GM12874 (cell line): ENCODE measurements at regions not wholly inside any gene's neighbourhood (a gene's known extent, or its start where the extent isn't known, plus 50 kb on each side); places are given as distances from the start of the nearest gene placed in this dataset.

Experiments
- TF ChIP-seq, protein P1 (sequence below): IDR thresholded peaks from 2 replicates; pipeline ENCODE4 v1.5.1; 2011; ENCODE audit warnings: low read depth, mild to moderate bottlenecking, control low read depth, low read length, moderate library complexity; ENCODE audit not compliant: insufficient read depth

DNA sequence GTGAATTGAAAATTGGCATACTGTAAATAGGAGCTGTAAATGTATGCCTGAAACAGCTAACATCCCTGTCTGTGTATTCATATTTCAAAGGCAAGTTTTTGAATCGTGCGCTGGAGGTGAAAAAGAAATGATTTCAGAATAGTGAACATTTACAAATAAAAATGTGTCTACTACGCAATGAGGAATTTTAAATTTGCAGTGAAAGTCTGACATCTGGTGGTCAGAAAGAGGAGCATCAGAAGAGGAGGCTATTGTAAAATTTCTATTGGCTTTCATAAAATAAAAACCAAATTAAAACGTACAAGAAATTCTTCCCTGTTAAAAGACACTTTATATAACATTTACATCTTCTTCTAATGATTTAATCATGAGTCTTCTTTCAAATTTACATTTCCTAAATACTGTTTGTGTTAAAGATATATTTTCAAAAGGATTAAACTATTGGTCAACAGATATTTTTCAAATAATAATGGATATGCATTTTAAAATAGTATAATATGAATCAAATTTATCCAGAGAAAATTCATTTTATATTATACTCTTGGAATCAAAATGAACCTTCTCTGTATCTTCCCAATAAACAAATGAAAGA lies 113.7 kb upstream of the RRP15 start:
- TF ChIP-seq, protein P1, sequence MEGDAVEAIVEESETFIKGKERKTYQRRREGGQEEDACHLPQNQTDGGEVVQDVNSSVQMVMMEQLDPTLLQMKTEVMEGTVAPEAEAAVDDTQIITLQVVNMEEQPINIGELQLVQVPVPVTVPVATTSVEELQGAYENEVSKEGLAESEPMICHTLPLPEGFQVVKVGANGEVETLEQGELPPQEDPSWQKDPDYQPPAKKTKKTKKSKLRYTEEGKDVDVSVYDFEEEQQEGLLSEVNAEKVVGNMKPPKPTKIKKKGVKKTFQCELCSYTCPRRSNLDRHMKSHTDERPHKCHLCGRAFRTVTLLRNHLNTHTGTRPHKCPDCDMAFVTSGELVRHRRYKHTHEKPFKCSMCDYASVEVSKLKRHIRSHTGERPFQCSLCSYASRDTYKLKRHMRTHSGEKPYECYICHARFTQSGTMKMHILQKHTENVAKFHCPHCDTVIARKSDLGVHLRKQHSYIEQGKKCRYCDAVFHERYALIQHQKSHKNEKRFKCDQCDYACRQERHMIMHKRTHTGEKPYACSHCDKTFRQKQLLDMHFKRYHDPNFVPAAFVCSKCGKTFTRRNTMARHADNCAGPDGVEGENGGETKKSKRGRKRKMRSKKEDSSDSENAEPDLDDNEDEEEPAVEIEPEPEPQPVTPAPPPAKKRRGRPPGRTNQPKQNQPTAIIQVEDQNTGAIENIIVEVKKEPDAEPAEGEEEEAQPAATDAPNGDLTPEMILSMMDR, result peak; percentile 41

DNA sequence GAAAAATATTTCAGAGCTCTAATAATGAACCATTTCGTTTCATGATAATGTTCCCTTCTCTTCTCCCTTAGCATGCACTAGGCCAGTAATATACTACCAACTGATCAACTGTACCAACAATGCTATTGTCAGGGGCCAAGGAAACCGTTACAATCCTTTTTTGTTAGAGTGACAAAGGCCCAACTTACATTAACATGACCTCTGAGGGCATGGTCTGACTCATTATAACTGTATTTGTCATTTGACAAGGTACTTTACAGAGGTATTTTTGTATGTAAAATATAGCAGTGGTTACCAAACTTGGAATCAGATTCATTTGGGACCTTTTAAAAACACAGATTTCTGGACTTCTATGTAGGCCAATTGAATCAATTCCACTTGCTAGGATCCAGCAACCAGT lies 102.6 kb upstream of the RRP15 start:
- TF ChIP-seq, protein P1, result no peak

DNA sequence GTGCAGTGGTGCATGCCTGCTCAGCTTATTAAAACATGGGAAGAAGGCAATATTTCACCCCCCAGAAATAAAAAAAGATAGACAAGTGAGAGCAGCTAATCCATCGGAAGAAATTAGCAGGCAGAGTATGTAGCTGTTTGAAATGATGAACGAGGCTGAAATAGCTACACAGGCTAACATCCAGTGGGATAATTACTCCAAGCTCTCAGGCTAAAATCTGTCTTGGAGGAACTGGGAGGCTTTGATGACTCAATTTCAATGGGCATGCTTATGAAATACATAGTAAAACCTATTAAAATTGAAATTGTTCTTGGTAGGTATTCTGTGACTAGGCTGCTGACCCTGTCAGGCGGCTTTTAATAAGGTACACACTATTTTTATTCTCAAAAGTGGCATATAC lies 84.1 kb upstream of the RRP15 start:
- TF ChIP-seq, protein P1, result no peak

DNA sequence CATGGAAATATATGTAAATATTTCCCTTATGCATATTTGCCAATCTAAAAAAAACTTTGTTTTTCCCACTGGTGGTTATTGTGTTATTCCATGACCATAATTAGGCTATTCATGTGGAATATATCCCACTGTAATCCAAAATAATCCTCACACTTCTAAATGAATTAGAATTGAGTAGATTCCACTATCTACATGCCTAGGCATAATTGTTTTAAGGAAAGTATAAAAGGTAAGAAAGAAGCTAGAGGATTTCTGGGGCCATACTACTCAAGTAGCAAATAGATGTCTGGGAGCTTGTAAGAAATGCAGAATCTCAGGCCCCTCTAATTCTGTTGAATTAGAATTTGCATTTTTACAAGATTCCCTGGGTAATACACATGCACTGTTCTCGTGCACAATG lies 83.5 kb upstream of the RRP15 start:
- TF ChIP-seq, protein P1, result no peak

DNA sequence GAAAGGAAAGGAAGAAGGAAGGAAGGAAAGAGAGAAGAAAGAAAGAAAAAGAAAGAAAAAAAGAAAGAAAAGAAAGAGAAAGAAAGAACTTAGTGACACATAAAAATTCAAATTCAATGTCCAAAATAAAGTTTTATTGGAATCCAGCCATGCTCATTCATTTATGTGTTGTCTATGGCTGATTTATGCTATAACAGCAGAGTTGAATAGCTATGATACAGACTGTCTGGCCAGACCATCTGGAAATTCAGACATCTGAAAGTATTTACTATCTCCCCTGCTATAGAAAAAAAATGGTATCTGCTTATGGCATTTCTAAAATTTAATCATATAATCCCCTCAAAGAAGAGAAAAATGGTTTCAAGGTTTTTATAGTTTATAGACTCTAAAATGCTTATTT lies 79.4 kb upstream of the RRP15 start:
- TF ChIP-seq, protein P1, result no peak

DNA sequence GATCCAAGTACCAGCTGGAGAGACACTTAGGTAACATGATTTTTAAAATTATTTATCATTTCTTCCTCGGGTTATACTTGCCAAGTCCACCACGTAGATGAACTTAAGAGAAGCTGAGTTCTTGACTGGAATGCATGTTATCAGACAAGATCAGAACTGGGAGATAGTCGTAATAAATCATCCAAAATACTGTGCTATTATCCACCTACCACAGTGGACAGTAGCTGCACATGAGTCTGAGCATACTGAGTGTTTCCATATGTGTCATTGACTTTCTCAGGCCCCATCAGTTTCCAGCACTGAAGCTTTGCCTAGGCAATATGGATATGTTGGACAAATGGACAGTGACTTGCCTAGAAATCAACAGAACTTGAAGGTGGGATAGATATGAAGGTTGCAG lies 77.9 kb upstream of the RRP15 start:
- TF ChIP-seq, protein P1, result no peak

DNA sequence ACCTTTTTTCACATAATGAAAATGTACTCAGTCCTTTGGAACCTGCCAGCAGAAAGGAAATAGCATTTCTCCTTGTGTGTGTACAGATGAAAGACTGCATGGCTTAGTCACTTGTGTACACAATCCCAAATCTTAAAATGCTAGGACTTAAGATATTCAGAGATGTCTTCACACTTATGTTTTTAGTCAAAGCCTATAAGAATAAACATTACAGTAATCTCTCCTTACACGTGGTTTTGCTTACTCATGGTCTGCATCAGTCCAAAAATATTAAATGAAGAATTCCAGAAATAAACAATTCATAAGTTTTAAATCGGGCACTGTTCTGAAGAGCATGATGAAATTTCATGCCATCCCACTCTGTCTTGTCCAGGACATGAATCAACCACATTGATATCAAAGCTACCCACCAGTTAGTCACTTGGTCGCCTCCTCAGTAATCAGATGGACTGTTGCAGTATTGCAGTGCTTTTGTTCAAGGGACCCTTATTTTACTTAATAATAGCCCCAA lies 75.7 kb upstream of the RRP15 start:
- TF ChIP-seq, protein P1, result no peak
